ENCODE measurements at regions not wholly inside any gene's neighbourhood (a gene's known extent, or its start where the extent isn't known, plus 50 kb on each side); places are given as distances from the start of the nearest gene placed in this dataset.

DNA sequence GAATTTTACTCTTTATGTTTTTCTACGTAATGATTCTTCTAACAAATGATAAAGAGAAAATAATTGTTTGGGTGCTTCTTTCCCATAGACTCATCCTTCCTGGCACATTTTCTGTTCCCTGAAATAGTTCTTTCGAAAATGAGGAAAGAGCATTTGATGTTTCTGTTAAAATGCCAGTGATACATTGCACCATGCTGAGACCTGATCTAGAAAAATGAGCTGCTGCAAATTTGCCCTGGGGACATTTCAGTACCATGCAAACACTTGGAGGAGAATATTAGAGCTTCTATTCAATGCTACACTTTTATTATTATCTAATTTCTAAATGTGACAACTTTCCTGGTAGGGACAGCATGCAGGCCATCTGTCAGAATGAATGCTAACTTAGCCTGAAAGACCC lies 83.3 kb downstream of the C4orf33 start:
- intact Hi-C loops (cut with micrococcal nuclease; ENCODE audit: unreplicated experiment) = no loop called here
- BruUV-seq (replicated peaks) = no TSS peak
- Mint-ChIP-seq H3K9me3 (ENCODE audit: unreplicated experiment) (no peaks in the 10 kb centered on the region), H3K36me3 (ENCODE audit: insufficient read depth, unreplicated experiment) (no peaks in the 10 kb centered on the region), H3K4me3 (ENCODE audit: unreplicated experiment) (no peak overlapping the region), H3K4me1 (ENCODE audit: low read depth, unreplicated experiment) (no peaks in the 10 kb centered on the region), H3K27me3 (ENCODE audit: insufficient read depth, unreplicated experiment) (no peaks in the 10 kb centered on the region), H3K27ac (ENCODE audit: unreplicated experiment) (no peak overlapping the region)
- H3K36me3 ChIP-seq (ENCODE audit: control insufficient read depth, insufficient read depth, low read length) = no peaks in the 10 kb centered on the region
- H3K27me3 ChIP-seq (replicated peaks; ENCODE audit: control insufficient read depth, insufficient read depth, low read length) = no peaks in the 10 kb centered on the region
- ChIA-PET CTCF (no interaction called here), POLR2A (no interaction called here)
- H3K4me3 ChIP-seq (ENCODE audit: low read depth, low read length) = no peak overlapping the region
- TF ChIP-seq, protein P1, sequence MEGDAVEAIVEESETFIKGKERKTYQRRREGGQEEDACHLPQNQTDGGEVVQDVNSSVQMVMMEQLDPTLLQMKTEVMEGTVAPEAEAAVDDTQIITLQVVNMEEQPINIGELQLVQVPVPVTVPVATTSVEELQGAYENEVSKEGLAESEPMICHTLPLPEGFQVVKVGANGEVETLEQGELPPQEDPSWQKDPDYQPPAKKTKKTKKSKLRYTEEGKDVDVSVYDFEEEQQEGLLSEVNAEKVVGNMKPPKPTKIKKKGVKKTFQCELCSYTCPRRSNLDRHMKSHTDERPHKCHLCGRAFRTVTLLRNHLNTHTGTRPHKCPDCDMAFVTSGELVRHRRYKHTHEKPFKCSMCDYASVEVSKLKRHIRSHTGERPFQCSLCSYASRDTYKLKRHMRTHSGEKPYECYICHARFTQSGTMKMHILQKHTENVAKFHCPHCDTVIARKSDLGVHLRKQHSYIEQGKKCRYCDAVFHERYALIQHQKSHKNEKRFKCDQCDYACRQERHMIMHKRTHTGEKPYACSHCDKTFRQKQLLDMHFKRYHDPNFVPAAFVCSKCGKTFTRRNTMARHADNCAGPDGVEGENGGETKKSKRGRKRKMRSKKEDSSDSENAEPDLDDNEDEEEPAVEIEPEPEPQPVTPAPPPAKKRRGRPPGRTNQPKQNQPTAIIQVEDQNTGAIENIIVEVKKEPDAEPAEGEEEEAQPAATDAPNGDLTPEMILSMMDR (IDR thresholded peaks at IDR 0.05; ENCODE audit: insufficient read depth in 1 of 2, low read depth in 1 of 2, low read length in 1 of 2, severe bottlenecking in 1 of 2, unreplicated experiment in 1 of 2) = no peak
- no peak for DNase-seq
- H3K4me1 ChIP-seq = no peaks in the 10 kb centered on the region
- H3K9me3 ChIP-seq = no peaks in the 10 kb centered on the region

DNA sequence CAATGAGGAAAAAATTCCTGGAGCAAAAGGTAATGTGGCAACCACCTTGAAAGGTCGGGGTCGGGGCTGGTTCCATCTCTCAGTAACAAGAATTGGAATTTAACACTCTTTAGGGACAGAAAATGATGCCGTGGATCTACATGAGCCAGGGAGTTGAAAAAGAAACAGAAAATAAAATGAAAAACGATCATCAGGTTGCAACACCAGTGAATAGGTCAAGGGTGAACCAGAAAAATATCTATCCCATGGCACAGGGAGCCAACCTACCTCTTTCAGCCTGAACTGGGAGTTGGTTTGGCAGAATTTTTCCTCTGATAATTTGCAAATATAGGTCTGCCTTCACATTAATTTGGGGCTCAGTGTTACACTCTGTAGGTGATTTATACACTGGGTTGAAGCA lies 93.7 kb downstream of the C4orf33 start:
- H3K4me1 ChIP-seq = no peaks in the 10 kb centered on the region
- no peaks in the 10 kb centered on the region for H3K4me1 Mint-ChIP-seq (ENCODE audit: low read depth, unreplicated experiment)
- H3K9me3 Mint-ChIP-seq (ENCODE audit: unreplicated experiment) = no peaks in the 10 kb centered on the region
- no peaks in the 10 kb centered on the region for H3K36me3 Mint-ChIP-seq (ENCODE audit: insufficient read depth, unreplicated experiment)
- BruUV-seq (replicated peaks) = no TSS peak
- no peak for DNase-seq
- ChIA-PET CTCF (no interaction called here), POLR2A (no interaction called here)
- no peaks in the 10 kb centered on the region for H3K36me3 ChIP-seq (ENCODE audit: control insufficient read depth, insufficient read depth, low read length)
- H3K27me3 Mint-ChIP-seq (ENCODE audit: insufficient read depth, unreplicated experiment) = no peaks in the 10 kb centered on the region
- H3K27me3 ChIP-seq (replicated peaks; ENCODE audit: control insufficient read depth, insufficient read depth, low read length) = no peaks in the 10 kb centered on the region
- TF ChIP-seq, protein P1 (IDR thresholded peaks at IDR 0.05; ENCODE audit: insufficient read depth in 1 of 2, low read depth in 1 of 2, low read length in 1 of 2, severe bottlenecking in 1 of 2, unreplicated experiment in 1 of 2) = no peak
- H3K9me3 ChIP-seq = no peaks in the 10 kb centered on the region
- H3K27ac Mint-ChIP-seq (ENCODE audit: unreplicated experiment) = no peak overlapping the region
- no peak overlapping the region for H3K4me3 ChIP-seq (ENCODE audit: low read depth, low read length)
- intact Hi-C loops (cut with micrococcal nuclease; ENCODE audit: unreplicated experiment) = no loop called here
- no peak overlapping the region for H3K4me3 Mint-ChIP-seq (ENCODE audit: unreplicated experiment)

DNA sequence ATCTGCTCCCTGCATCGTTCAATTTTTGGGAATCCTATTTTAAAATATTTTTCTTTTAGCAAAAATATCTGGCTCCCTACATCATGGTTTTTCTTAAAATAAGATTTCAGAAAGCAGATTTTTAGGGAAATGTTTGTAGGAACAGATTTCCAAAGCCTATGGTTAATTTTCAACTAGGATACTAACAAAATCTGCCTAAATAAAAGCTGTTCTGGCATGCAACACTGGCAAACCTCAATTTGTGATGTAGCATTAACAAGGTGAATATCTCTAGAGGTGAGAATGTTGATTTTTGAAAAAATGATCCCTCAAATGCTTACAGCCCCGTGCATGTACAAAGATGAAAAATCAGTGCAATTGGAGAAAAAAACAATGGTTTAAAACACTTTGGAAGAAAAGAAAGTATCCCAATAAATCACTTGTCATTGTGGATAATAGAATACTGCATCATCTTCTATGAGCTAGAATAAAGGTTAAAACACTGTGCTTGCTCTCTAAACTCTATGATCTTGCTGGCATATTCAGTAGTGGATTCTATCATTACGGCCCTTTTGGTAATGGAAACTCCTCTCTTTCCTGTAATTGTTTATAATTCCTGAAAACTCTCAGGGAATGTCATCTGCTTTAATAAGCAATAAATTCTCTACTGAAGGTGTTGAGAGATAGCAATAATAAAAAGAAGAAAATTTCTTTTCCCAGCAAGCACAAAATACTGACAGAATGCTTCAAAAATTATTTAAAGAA lies 97.6 kb downstream of the C4orf33 start:
- intact Hi-C loops (cut with micrococcal nuclease; ENCODE audit: unreplicated experiment) = no loop called here
- H3K27me3 Mint-ChIP-seq (ENCODE audit: insufficient read depth, unreplicated experiment) = no peaks in the 10 kb centered on the region
- no peaks in the 10 kb centered on the region for H3K9me3 Mint-ChIP-seq (ENCODE audit: unreplicated experiment)
- no peak for DNase-seq
- H3K4me3 Mint-ChIP-seq (ENCODE audit: unreplicated experiment) = no peak overlapping the region
- TF ChIP-seq, protein P1 (IDR thresholded peaks at IDR 0.05; ENCODE audit: insufficient read depth in 1 of 2, low read depth in 1 of 2, low read length in 1 of 2, severe bottlenecking in 1 of 2, unreplicated experiment in 1 of 2) = no peak
- H3K27me3 ChIP-seq (replicated peaks; ENCODE audit: control insufficient read depth, insufficient read depth, low read length) = no peaks in the 10 kb centered on the region
- no peak overlapping the region for H3K4me3 ChIP-seq (ENCODE audit: low read depth, low read length)
- ChIA-PET POLR2A (no interaction called here), CTCF (no interaction called here)
- H3K4me1 ChIP-seq = no peaks in the 10 kb centered on the region
- no peak overlapping the region for H3K27ac Mint-ChIP-seq (ENCODE audit: unreplicated experiment)
- BruUV-seq (replicated peaks) = no TSS peak
- no peaks in the 10 kb centered on the region for H3K9me3 ChIP-seq
- H3K36me3 ChIP-seq (ENCODE audit: control insufficient read depth, insufficient read depth, low read length) = no peaks in the 10 kb centered on the region
- no peaks in the 10 kb centered on the region for H3K36me3 Mint-ChIP-seq (ENCODE audit: insufficient read depth, unreplicated experiment)
- H3K4me1 Mint-ChIP-seq (ENCODE audit: low read depth, unreplicated experiment) = no peaks in the 10 kb centered on the region

All from Caco-2 (cell line).